Fibroblast of lung (primary cell): ENCODE measurements at regions not wholly inside any gene's neighbourhood (a gene's known extent, or its start where the extent isn't known, plus 50 kb on each side); places are given as distances from the start of the nearest gene placed in this dataset.

Source experiments
- DNase-seq, 2 donors: peaks; one replicate each; pipeline versions ENCODE4 v3.0.0 to v3.0.0-alpha.2; 2010; ENCODE audit warnings: low read depth in 2 of 2
- H2AFZ ChIP-seq: 2 replicates; pipeline ENCODE4 v1.5.1; 2012; ENCODE audit warnings: low read length, control low read depth, inconsistent platforms
- H3K27ac ChIP-seq: 2 replicates; pipeline ENCODE4 v1.5.1; 2011; ENCODE audit warnings: low read length, control low read depth; ENCODE audit not compliant: insufficient read depth
- H3K27me3 ChIP-seq: 2 replicates; pipeline ENCODE4 v1.5.1; 2011; ENCODE audit warnings: mild to moderate bottlenecking, low read length; ENCODE audit not compliant: control insufficient read depth, insufficient read depth
- H3K36me3 ChIP-seq: 2 replicates; pipeline ENCODE4 v1.5.1; 2011; ENCODE audit warnings: low read length; ENCODE audit not compliant: control insufficient read depth, insufficient read depth
- H3K4me1 ChIP-seq: 2 replicates; pipeline ENCODE4 v1.5.1; 2011; ENCODE audit warnings: low read length; ENCODE audit not compliant: control insufficient read depth, insufficient read depth; ENCODE audit errors: extremely low read depth
- H3K4me2 ChIP-seq: 2 replicates; pipeline ENCODE4 v1.5.1; 2011; ENCODE audit warnings: low read length, control low read depth; ENCODE audit not compliant: insufficient read depth; ENCODE audit errors: extremely low read depth
- H3K4me3 ChIP-seq, 4 experiments: fragments of 200-600 bp in 1 of 4; sonication (generic) in 1 of 4; replicated peaks in 1 of 4; 2 replicates each; pipeline ENCODE4 v1.5.1; 2011 to 2016; ENCODE audit warnings: low read length in 4 of 4, low read depth in 3 of 4, mild to moderate bottlenecking in 3 of 4, control low read depth in 2 of 4, inconsistent platforms in 1 of 4, mixed read lengths in 1 of 4; ENCODE audit not compliant: insufficient read depth in 1 of 4; ENCODE audit errors: control extremely low read depth in 1 of 4
- H3K79me2 ChIP-seq: 2 replicates; pipeline ENCODE4 v1.5.1; 2012; ENCODE audit warnings: mild to moderate bottlenecking, low read length, inconsistent platforms; ENCODE audit not compliant: control insufficient read depth, insufficient read depth
- H3K9ac ChIP-seq: 2 replicates; pipeline ENCODE4 v1.5.1; 2011; ENCODE audit warnings: mild to moderate bottlenecking, low read length, control low read depth; ENCODE audit not compliant: insufficient read depth
- H3K9me3 ChIP-seq: 2 replicates; pipeline ENCODE4 v1.5.1; 2012; ENCODE audit warnings: low read depth, low read length; ENCODE audit not compliant: control insufficient read depth, insufficient read depth
- H4K20me1 ChIP-seq: 2 replicates; pipeline ENCODE4 v1.5.1; 2011; ENCODE audit warnings: low read length; ENCODE audit not compliant: control insufficient read depth, insufficient read depth; ENCODE audit errors: extremely low read depth
- CTCF ChIP-seq, 2 donors: IDR thresholded peaks in 1 of 2; conservative IDR thresholded peaks in 1 of 2; 1 replicate in 1 of 2; 2 replicates in 1 of 2; pipeline ENCODE4 v1.5.1; 2011 to 2012; ENCODE audit warnings: low read length in 2 of 2, control low read depth in 1 of 2, inconsistent platforms in 1 of 2, low read depth in 1 of 2, mild to moderate bottlenecking in 1 of 2
- EZH2 ChIP-seq: IDR thresholded peaks from 2 replicates; pipeline ENCODE4 v1.5.1; 2012; ENCODE audit warnings: low read length, control low read depth, mild to moderate bottlenecking; ENCODE audit errors: missing control alignments

- Histone ChIP-seq H3K9me3 (no peaks in the 10 kb centered on the region), H3K4me3 (no peak overlapping the region), H3K27ac (no peak overlapping the region), H3K36me3 (no peaks in the 10 kb centered on the region), H3K4me1 (peaks cover 26% of the 10 kb centered on the region), H3K27me3 (no peaks in the 10 kb centered on the region), H3K79me2 (no peaks in the 10 kb centered on the region), H4K20me1 (no peaks in the 10 kb centered on the region), H3K4me2 (peak overlapping the region; percentile 50), H2AFZ (no peak overlapping the region), H3K9ac (peak overlapping the region; percentile 9)
- no peak for TF ChIP-seq EZH2
- TF ChIP-seq CTCF (conservative IDR thresholded peaks at IDR 0.05 in 1 of 2, IDR thresholded peaks at IDR 0.05 in 1 of 2; ENCODE audit: low read depth in 1 of 2, low read length in 2 of 2): no peak
- no peak for DNase-seq
Observed at GRCh38 chr2:66849153-66849755, 414.3 kb downstream of the MEIS1 start.

- no peak overlapping the region for H3K27ac ChIP-seq
- no peaks in the 10 kb centered on the region for H4K20me1 ChIP-seq
- H3K4me2 ChIP-seq: peak overlapping the region; percentile 16
- TF ChIP-seq CTCF (conservative IDR thresholded peaks at IDR 0.05 in 1 of 2, IDR thresholded peaks at IDR 0.05 in 1 of 2; ENCODE audit: low read depth in 1 of 2, low read length in 2 of 2) (no peak), EZH2 (no peak)
- H3K27me3 ChIP-seq: no peaks in the 10 kb centered on the region
- no peak for DNase-seq
- no peak overlapping the region for H2AFZ ChIP-seq
- no peak overlapping the region for H3K9ac ChIP-seq
- no peaks in the 10 kb centered on the region for H3K79me2 ChIP-seq
- H3K4me3 ChIP-seq: no peak overlapping the region
- H3K9me3 ChIP-seq: no peaks in the 10 kb centered on the region
- H3K4me1 ChIP-seq: peaks cover 33% of the 10 kb centered on the region
- H3K36me3 ChIP-seq: no peaks in the 10 kb centered on the region
Observed at GRCh38 chr2:66850376-66850775, 415.5 kb downstream of the MEIS1 start.

- no peaks in the 10 kb centered on the region for H3K36me3 ChIP-seq
- H2AFZ ChIP-seq: no peak overlapping the region
- no peaks in the 10 kb centered on the region for H4K20me1 ChIP-seq
- TF ChIP-seq EZH2 (no peak), CTCF (conservative IDR thresholded peaks at IDR 0.05 in 1 of 2, IDR thresholded peaks at IDR 0.05 in 1 of 2; ENCODE audit: low read depth in 1 of 2, low read length in 2 of 2) (no peak)
- no peak overlapping the region for H3K4me3 ChIP-seq
- no peaks in the 10 kb centered on the region for H3K79me2 ChIP-seq
- H3K9me3 ChIP-seq: no peaks in the 10 kb centered on the region
- no peak overlapping the region for H3K9ac ChIP-seq
- DNase-seq: peak; percentile 93 to 96
- H3K27me3 ChIP-seq: no peaks in the 10 kb centered on the region
- peak overlapping the region; percentile 55 for H3K27ac ChIP-seq
- H3K4me2 ChIP-seq: no peak overlapping the region
- H3K4me1 ChIP-seq: peaks cover 33% of the 10 kb centered on the region
Observed at GRCh38 chr2:66851449-66851872, 416.5 kb downstream of the MEIS1 start.
